HFF-Myc (cell line): ENCODE measurements at regions not wholly inside any gene's neighbourhood (a gene's known extent, or its start where the extent isn't known, plus 50 kb on each side); places are given as distances from the start of the nearest gene placed in this dataset.

Experiments
- DNase-seq: peaks from one replicate; pipeline ENCODE4 v3.0.0-alpha.2; 2011; ENCODE audit warnings: low read depth; ENCODE audit errors: extremely low read depth
- H3K4me3 ChIP-seq: replicated peaks from 2 replicates; pipeline ENCODE4 v1.5.1; 2011; ENCODE audit warnings: low read depth, mild to moderate bottlenecking, control low read depth, low read length
- TF ChIP-seq, protein P1 (sequence below): IDR thresholded peaks from 2 replicates; pipeline ENCODE4 v1.5.1; 2012; ENCODE audit warnings: mild to moderate bottlenecking, low read depth, low read length, control low read depth; ENCODE audit errors: missing control alignments

GRCh38 chr6:33911488-33911887 is 107.7 kb upstream of the MLN start:
- DNase-seq, result no peak
- TF ChIP-seq, protein P1, sequence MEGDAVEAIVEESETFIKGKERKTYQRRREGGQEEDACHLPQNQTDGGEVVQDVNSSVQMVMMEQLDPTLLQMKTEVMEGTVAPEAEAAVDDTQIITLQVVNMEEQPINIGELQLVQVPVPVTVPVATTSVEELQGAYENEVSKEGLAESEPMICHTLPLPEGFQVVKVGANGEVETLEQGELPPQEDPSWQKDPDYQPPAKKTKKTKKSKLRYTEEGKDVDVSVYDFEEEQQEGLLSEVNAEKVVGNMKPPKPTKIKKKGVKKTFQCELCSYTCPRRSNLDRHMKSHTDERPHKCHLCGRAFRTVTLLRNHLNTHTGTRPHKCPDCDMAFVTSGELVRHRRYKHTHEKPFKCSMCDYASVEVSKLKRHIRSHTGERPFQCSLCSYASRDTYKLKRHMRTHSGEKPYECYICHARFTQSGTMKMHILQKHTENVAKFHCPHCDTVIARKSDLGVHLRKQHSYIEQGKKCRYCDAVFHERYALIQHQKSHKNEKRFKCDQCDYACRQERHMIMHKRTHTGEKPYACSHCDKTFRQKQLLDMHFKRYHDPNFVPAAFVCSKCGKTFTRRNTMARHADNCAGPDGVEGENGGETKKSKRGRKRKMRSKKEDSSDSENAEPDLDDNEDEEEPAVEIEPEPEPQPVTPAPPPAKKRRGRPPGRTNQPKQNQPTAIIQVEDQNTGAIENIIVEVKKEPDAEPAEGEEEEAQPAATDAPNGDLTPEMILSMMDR, result no peak

DNA sequence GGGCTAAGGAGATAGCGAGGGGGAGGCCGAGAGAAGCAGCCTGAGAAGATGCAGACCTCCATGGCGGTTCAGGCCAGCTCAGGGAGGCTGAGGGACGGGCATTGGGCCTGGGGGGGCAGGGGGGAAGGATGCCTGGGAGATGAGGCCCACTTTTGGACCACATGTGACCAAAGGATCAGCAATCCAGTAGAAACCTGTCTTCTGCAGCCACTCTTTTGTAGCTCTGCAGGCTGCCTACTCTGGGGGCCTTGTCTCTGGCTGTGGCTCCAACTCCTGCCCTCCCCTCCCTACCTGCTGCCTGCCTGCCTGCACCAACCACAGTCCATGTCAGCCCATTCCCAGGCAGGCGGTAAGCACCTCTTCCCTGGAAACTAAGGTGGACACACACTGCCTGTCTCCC is 106.8 kb upstream of the MLN start:
- DNase-seq, result no peak
- no peak overlapping the region for H3K4me3 ChIP-seq
- TF ChIP-seq, protein P1, result no peak

More at GRCh38 chr6:33911488-33911887, 107.7 kb upstream of the MLN start:
- H3K4me3 ChIP-seq, result no peak overlapping the region

DNA sequence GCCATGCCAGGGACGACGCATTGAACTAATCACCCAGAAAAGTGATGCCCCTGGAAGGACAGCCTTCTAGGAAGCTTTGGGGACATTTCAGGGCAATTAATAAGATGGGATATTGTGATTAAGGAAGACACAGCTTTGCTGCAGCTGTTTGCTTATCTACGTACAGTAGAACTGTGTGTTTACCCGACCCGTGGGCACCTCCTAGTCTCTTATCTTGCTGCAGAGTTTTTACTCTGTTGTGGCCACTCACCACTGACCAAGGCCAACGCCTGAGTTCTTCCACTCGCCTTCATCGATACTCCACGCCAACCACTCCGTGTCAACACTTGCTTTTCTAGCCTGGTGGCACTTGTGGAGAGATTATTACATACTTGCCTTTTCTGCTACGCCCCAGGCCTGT is 105.9 kb upstream of the MLN start:
- TF ChIP-seq, protein P1, result no peak

GRCh38 chr6:33908025-33908424 is 104.2 kb upstream of the MLN start:
- TF ChIP-seq, protein P1, result no peak
- no peak overlapping the region for H3K4me3 ChIP-seq
- DNase-seq, result no peak

More for the DNA sequence above, 105.9 kb upstream of the MLN start:
- no peak overlapping the region for H3K4me3 ChIP-seq
- DNase-seq, result no peak

DNA sequence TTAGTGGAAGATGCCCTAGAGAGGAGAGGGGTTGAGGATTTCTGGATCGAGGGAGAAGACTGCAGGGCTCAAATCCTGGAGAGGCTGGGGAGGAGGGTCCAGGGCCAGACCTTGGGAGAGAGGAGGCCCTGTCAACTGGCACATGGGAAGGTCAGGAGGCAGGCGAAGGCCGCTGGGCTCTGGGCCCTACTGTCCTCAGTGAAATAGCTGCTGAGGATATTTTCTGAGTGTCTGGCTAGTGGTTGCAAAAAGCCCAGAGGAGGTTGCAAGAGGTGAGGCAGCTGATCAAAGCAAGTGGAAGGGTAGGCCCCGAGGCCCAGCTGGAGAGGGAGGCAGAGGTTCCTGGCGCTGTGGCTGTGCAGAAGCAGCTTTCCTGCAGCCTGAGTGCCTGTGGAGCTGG is 103.4 kb upstream of the MLN start:
- TF ChIP-seq, protein P1, result no peak
- DNase-seq, result no peak
- no peak overlapping the region for H3K4me3 ChIP-seq

DNA sequence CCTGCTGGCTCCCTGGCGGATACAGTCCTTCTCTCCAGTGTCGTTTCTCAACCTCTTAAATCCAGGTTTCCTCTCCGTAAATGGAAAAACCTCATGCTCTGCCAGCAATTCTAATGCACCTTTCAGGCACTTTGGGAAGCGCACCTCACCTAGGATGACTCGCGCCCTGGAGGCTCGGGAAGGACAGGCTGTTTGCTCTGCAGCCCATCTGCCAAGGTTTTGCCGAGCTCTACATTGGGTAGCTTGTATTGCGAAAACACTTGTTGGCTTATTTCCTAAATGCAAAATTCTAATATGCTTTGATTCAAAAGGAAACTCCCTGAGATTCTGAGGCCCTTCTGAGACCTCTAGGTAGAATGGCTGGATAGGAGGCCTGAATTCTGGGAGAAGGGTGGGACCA is 102.6 kb upstream of the MLN start:
- TF ChIP-seq, protein P1, result no peak
- DNase-seq, result no peak
- no peak overlapping the region for H3K4me3 ChIP-seq

GRCh38 chr6:33905071-33905609 is 101.3 kb upstream of the MLN start:
- TF ChIP-seq, protein P1, result no peak
- no peak for DNase-seq
- H3K4me3 ChIP-seq, result no peak overlapping the region
